Neural cell (in vitro differentiated cells): ENCODE measurements at regions not wholly inside any gene's neighbourhood (a gene's known extent, or its start where the extent isn't known, plus 50 kb on each side); places are given as distances from the start of the nearest gene placed in this dataset.
"Not testable (repeated sequence)": the region's sequence is repeated elsewhere in the genome, so short reads cannot be mapped to it uniquely, and the experiment has no call there.

Experiments
- CTCF ChIP-seq: fragments of 450-650 bp; IDR thresholded peaks from 2 replicates; pipeline ENCODE4 v1.5.1; 2014; ENCODE audit warnings: antibody characterized with exemption, mild to moderate bottlenecking, moderate library complexity; ENCODE audit not compliant: poor library complexity, severe bottlenecking
- EP300 ChIP-seq: fragments of 450-650 bp; conservative IDR thresholded peaks from 2 replicates; pipeline ENCODE4 v1.6.1; 2014; ENCODE audit warnings: antibody characterized with exemption, mild to moderate bottlenecking, moderate library complexity; ENCODE audit not compliant: poor library complexity, severe bottlenecking
- EZH2 ChIP-seq: fragments of 200-600, 300-800 bp; shearing (Covaris generic), sonication (generic); IDR thresholded peaks from 2 replicates; pipeline ENCODE4 v1.6.1; 2014; ENCODE audit warnings: antibody characterized with exemption, low read length, borderline replicate concordance, mild to moderate bottlenecking; ENCODE audit not compliant: insufficient read depth, poor library complexity, severe bottlenecking
- POLR2AphosphoS5 ChIP-seq: IDR thresholded peaks from 2 replicates; pipeline ENCODE4 v1.6.1; 2012
- RAD21 ChIP-seq: fragments of 450-650 bp; conservative IDR thresholded peaks from 2 replicates; pipeline ENCODE4 v1.6.1; 2014; ENCODE audit warnings: antibody characterized with exemption, mild to moderate bottlenecking, moderate library complexity
- REST ChIP-seq: IDR thresholded peaks from 2 replicates; pipeline ENCODE4 v1.6.1; 2012; ENCODE audit warnings: borderline replicate concordance
- SMC3 ChIP-seq: fragments of 450-650 bp; conservative IDR thresholded peaks from 2 replicates; pipeline ENCODE4 v1.6.1; 2014; ENCODE audit warnings: antibody characterized with exemption, mild to moderate bottlenecking, moderate library complexity; ENCODE audit not compliant: poor library complexity
- TAF1 ChIP-seq: IDR thresholded peaks from 2 replicates; pipeline ENCODE4 v1.6.1; 2012; ENCODE audit warnings: low read depth

GRCh38 chr6:1478163-1478826 is 88.9 kb downstream of the FOXF2 start:
- TF ChIP-seq CTCF, EZH2, TAF1, POLR2AphosphoS5, EP300, RAD21, REST, SMC3: not testable (repeated sequence)
